Astrocyte (in vitro differentiated cells and primary cell): ENCODE measurements at regions not wholly inside any gene's neighbourhood (a gene's known extent, or its start where the extent isn't known, plus 50 kb on each side); places are given as distances from the start of the nearest gene placed in this dataset.

Experiments used
- CTCF ChIP-seq: IDR thresholded peaks from 2 replicates; pipeline ENCODE4 v1.5.1; 2011; ENCODE audit warnings: low read depth, mild to moderate bottlenecking, inconsistent platforms, low read length, moderate library complexity; ENCODE audit not compliant: insufficient read depth
- EZH2 ChIP-seq: IDR thresholded peaks from 2 replicates; pipeline ENCODE4 v1.6.1; 2012; ENCODE audit warnings: mild to moderate bottlenecking, low read length, inconsistent platforms; ENCODE audit not compliant: insufficient read depth

GRCh38 chrX:23271026-23271425 lies 63.6 kb upstream of the PTCHD1 start:
- no peak for TF ChIP-seq CTCF
- no peak for TF ChIP-seq EZH2
